Heart left ventricle (tissue), 13 donors: ENCODE measurements at regions not wholly inside any gene's neighbourhood (a gene's known extent, or its start where the extent isn't known, plus 50 kb on each side); places are given as distances from the start of the nearest gene placed in this dataset.

Experiments
- CTCF ChIP-seq, 12 donors: fragments of 200-600 bp; sonication (generic) in 4 of 12; IDR thresholded peaks; one replicate each; pipeline versions ENCODE4 v1.5.0 to v1.8.0; 2018 to 2022; ENCODE audit warnings: antibody characterized with exemption in 12 of 12, mild to moderate bottlenecking in 5 of 12
- POLR2A ChIP-seq, 2 donors: fragments of 450-650 bp; IDR thresholded peaks; one replicate each; pipeline ENCODE4 v1.6.1; 2017; ENCODE audit warnings: antibody characterized with exemption in 2 of 2, mild to moderate bottlenecking in 2 of 2, moderate library complexity in 2 of 2
- donor health status: ischemic (EF 13 %, LVEDD 7.1; RV severe dilation, severe dysfunction).
- donor health status: DM: no; HTN: yes; CAD: no.
- donor health status: DM: no; HTN: no; CAD: no.
- donor health status: ischemic (EF 25% LVEDD 6.9; RV normal size, moderate dysfunction).
- donor health status: ischemic (EF 25% LVEDD 5.7; RV mildly dilated, moderate dysfunction).
- donor health status: ischemic (EF 35%, LVEDD 5.7; RV mildly dilated, moderate dysfunction).
- donor health status: nonischemic (EF 11% LVEDD 7.7; RV severe dilation, severe dysfunction).
- donor health status: DM: yes; HTN: yes; CAD: no.
- donor health status: PGD.
- donor health status: ischemic (EF 29% LVEDD 5.4; RV normal size, mild dysfunction).
- donor health status: nonischemic (EF 23%, LVEDD 6.1; RV moderate dilation, normal function).

- TF ChIP-seq CTCF (IDR thresholded peaks at IDR 0.05) (no peak), POLR2A (IDR thresholded peaks at IDR 0.05) (no peak)
Observed at GRCh38 chr11:46208803-46209202, 68.7 kb upstream of the CREB3L1 start.
